T-helper 2 cell treated with Interferon-gamma antibody and Interleukin-4, amounts not matched to agents 5 μg/mL and 100 μg/mL, for 36 hours (primary cell): ENCODE measurements at regions not wholly inside any gene's neighbourhood (a gene's known extent, or its start where the extent isn't known, plus 50 kb on each side); places are given as distances from the start of the nearest gene placed in this dataset.

Source experiments
- DNase-seq: peaks from one replicate; pipeline ENCODE4 v3.0.0; 2021; ENCODE audit warnings: low spot score
- H3K27ac Mint-ChIP-seq: one replicate; pipeline ENCODE4 v1.8.0; 2021; ENCODE audit warnings: mild to moderate bottlenecking, mixed read lengths
- H3K27me3 Mint-ChIP-seq: one replicate; pipeline ENCODE4 v1.8.0; 2021; ENCODE audit warnings: low read depth, mixed read lengths
- H3K36me3 Mint-ChIP-seq: one replicate; pipeline ENCODE4 v1.8.0; 2021; ENCODE audit warnings: low read depth, mixed read lengths
- H3K4me1 Mint-ChIP-seq: one replicate; pipeline ENCODE4 v1.8.0; 2021; ENCODE audit warnings: low read depth, mixed read lengths
- H3K4me3 Mint-ChIP-seq: one replicate; pipeline ENCODE4 v1.8.0; 2022; ENCODE audit warnings: mild to moderate bottlenecking, moderate library complexity, mixed read lengths
- H3K9me3 Mint-ChIP-seq: one replicate; pipeline ENCODE4 v1.8.0; 2021; ENCODE audit warnings: mixed read lengths

DNA sequence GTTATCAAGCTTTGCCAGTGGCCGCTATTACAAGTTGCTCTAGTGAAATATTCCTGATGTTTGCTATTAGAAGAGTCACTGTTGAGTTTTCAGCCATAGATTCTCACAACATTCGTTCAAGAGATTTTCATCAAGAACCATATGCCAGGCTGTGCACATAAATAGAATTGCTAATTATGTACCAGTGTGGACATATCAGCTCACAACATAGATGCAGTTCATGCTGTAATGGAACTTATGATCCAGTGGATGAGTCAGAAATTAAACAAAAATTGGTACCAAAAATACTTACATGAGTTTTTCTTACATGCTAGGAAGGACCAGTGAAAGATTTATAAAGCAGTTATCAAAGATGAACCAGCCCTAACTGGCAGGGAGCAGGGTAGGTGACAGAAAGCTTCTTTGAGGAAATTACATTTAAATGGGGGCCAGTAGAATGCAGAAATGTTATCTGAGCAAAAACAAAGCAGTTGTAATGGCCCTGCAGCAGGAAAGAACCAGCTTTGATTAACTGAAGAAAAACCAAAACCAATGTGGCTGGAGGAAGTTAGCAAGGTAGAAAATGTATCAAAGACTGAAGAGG, 404.2 kb downstream of the DNAH5 start:
- no peaks in the 10 kb centered on the region for H3K4me1 Mint-ChIP-seq
- peaks cover 26% of the 10 kb centered on the region for H3K9me3 Mint-ChIP-seq
- no peak for DNase-seq
- no peak overlapping the region for H3K27ac Mint-ChIP-seq
- no peaks in the 10 kb centered on the region for H3K27me3 Mint-ChIP-seq
- no peak overlapping the region for H3K4me3 Mint-ChIP-seq
- no peaks in the 10 kb centered on the region for H3K36me3 Mint-ChIP-seq

DNA sequence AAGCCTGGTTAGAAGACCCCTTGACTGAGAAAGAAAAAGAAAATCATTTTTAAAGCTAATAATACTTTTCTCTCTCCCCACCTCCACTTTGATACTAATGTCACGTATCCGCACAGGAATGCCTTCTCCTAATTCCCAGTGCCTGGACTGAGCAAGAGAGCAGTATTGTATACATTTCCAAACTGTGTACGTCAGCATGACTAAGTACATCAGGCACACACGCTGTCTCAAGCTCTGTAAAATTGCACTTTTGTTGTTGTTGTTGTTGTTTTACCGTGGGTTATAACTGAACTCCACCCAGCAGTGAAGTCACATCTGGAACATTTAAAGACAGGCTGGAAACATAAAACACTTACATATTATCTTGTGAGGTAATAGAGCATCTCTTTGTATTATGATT, 407.6 kb downstream of the DNAH5 start:
- H3K4me1 Mint-ChIP-seq: no peaks in the 10 kb centered on the region
- no peaks in the 10 kb centered on the region for H3K36me3 Mint-ChIP-seq
- no peak overlapping the region for H3K4me3 Mint-ChIP-seq
- peaks cover 18% of the 10 kb centered on the region for H3K9me3 Mint-ChIP-seq
- H3K27ac Mint-ChIP-seq: no peak overlapping the region
- H3K27me3 Mint-ChIP-seq: no peaks in the 10 kb centered on the region
- DNase-seq: no peak

DNA sequence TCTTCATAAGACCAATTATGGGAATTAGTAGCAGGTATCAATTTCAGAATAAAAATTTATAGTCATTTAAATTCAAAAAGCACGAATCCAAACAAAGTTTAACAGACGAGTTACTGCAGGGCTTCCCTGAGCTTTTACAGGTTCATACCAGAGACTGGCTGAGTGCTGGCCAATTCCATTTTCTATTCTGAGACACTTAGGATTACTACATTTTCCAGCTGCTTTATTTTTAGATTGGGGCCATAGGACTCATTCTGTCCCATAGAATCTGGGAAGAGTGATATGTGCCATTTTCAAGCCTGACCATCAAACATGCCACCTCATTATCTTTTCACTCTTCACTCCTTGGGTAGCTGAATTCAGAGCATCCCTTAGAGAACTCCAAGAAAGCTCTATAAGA, 410.7 kb downstream of the DNAH5 start:
- no peak overlapping the region for H3K27ac Mint-ChIP-seq
- H3K4me1 Mint-ChIP-seq: no peaks in the 10 kb centered on the region
- peaks cover 8% of the 10 kb centered on the region for H3K9me3 Mint-ChIP-seq
- no peak overlapping the region for H3K4me3 Mint-ChIP-seq
- DNase-seq: no peak
- H3K36me3 Mint-ChIP-seq: no peaks in the 10 kb centered on the region
- no peaks in the 10 kb centered on the region for H3K27me3 Mint-ChIP-seq

DNA sequence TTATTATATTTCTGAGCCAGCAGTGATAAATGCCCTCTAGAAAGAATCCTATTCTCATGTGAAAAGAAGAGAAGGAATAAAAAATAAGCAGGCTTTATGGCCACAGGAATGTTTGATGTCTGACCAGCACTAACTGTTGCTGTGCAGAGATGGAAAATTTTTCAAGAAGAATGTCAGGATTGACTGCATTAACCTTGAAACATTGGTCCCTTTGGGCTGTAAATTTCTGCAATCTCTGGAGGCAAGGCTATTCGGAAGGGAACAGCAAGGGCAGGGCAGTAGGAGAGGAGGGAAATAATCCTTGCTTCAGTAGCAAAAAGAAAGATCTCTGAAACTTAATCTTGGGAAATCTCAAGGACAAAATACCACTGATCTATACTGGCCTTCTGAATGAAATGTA, 415.2 kb downstream of the DNAH5 start:
- H3K4me1 Mint-ChIP-seq: no peaks in the 10 kb centered on the region
- no peak overlapping the region for H3K27ac Mint-ChIP-seq
- peaks cover 17% of the 10 kb centered on the region for H3K9me3 Mint-ChIP-seq
- H3K4me3 Mint-ChIP-seq: no peak overlapping the region
- DNase-seq: no peak
- no peaks in the 10 kb centered on the region for H3K27me3 Mint-ChIP-seq
- H3K36me3 Mint-ChIP-seq: no peaks in the 10 kb centered on the region

DNA sequence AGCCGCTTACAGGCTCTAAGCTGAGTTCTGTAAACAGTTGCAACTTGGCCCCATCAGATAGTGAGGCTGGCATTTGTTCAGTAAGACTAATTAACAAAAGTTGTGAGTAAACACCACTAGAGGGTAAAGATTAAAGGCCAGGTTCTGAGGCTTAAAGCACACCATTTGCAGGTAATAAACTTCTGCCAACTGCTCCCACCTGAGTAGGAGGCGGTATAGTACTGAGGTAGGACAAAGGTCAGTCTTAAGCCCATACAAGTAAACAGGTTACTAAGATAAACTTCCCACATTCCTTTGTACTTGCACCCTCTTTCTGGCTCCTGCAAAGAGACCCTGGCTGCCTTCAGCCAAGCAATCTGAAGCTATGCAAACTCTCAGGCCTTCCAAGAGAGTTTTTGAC, 419.6 kb downstream of the DNAH5 start:
- Mint-ChIP-seq H3K36me3 (no peaks in the 10 kb centered on the region), H3K9me3 (peaks cover 26% of the 10 kb centered on the region), H3K4me1 (no peaks in the 10 kb centered on the region), H3K27ac (no peak overlapping the region), H3K4me3 (no peak overlapping the region), H3K27me3 (no peaks in the 10 kb centered on the region)
- no peak for DNase-seq

DNA sequence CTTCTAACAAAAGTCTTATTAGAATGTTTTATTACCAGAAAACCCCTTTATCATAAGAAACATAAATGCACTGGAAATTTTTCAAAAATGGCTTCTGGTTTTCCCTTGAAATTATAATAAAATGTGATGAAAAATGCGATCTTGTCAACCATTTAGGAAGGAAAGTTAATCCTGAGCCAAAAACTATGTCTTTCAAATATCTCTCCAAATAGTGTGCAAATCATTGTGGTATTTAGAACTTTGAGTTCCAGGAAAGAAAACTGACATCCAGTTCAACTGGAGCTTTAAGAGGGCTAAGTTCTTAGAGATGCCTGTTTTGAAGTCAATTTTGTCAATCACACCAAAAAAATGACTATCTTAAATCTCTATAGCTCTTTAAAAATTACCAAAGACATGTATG, 425.4 kb downstream of the DNAH5 start:
- H3K36me3 Mint-ChIP-seq: no peaks in the 10 kb centered on the region
- H3K27me3 Mint-ChIP-seq: no peaks in the 10 kb centered on the region
- peaks cover 31% of the 10 kb centered on the region for H3K9me3 Mint-ChIP-seq
- no peak for DNase-seq
- H3K27ac Mint-ChIP-seq: no peak overlapping the region
- H3K4me1 Mint-ChIP-seq: no peaks in the 10 kb centered on the region
- no peak overlapping the region for H3K4me3 Mint-ChIP-seq

DNA sequence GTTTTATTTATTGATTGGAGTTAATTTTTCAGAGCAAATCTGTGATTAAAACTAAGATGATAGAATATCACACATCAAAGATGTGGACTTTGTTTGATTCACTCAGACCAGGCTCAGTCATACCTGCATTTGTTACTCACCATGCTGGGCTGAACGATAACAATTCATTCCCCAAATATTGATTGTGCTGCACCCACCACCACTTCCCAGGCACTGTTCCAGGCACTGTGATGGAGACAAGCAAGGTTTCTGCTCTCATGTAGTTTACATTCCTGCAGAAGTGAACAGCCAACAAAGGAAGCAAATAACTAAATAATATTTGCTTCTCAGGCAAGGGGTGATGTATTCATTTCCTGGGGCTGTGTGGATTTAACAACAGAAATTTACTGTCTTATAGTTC, 428.3 kb downstream of the DNAH5 start:
- Mint-ChIP-seq H3K4me1 (no peaks in the 10 kb centered on the region), H3K36me3 (no peaks in the 10 kb centered on the region), H3K27me3 (no peaks in the 10 kb centered on the region), H3K27ac (no peak overlapping the region), H3K9me3 (peaks cover 37% of the 10 kb centered on the region), H3K4me3 (no peak overlapping the region)
- no peak for DNase-seq

DNA sequence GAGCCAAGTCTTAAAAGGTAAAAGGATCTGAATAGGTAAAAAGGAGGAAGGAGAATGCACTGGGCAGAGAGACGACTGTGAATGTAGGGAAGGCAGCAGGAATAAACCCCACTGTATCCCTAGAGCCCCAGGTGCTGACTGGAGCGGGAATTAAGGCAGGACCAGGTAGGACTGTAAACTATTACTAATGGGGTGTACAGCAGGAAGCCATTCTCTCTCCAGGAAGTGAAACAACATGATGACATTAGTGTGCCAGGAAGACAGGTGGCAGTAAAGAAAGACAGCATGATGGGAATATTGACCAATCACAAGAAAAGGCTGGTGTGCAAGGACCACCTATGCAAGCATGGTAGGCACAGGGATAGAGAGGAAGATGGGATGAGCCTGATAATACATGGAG, 433.0 kb downstream of the DNAH5 start:
- Mint-ChIP-seq H3K4me3 (no peak overlapping the region), H3K27ac (no peak overlapping the region), H3K27me3 (no peaks in the 10 kb centered on the region), H3K36me3 (no peaks in the 10 kb centered on the region), H3K4me1 (no peaks in the 10 kb centered on the region), H3K9me3 (peaks cover 30% of the 10 kb centered on the region)
- DNase-seq: no peak

DNA sequence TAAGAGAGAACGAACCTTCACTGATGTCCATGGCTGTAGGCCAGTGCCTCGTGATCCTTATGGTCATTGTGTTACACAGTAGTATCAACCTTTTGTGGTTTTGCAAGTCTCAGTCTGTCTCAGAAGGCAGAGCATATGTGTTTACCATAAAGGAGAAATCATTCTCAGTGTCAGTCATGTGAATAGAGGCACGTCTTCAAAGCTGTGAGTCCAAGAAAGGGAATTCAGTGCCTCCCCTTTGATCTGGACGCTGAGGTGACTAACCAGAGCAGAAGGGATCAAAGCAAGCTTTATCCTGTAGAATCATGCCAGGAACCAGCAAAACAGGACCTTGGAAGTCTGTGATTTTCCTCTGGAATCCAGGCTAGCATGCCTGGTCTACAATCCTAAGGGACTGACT, 433.9 kb downstream of the DNAH5 start:
- Mint-ChIP-seq H3K27ac (no peak overlapping the region), H3K4me3 (no peak overlapping the region), H3K4me1 (no peaks in the 10 kb centered on the region), H3K36me3 (no peaks in the 10 kb centered on the region), H3K27me3 (no peaks in the 10 kb centered on the region), H3K9me3 (peaks cover 37% of the 10 kb centered on the region)
- no peak for DNase-seq

DNA sequence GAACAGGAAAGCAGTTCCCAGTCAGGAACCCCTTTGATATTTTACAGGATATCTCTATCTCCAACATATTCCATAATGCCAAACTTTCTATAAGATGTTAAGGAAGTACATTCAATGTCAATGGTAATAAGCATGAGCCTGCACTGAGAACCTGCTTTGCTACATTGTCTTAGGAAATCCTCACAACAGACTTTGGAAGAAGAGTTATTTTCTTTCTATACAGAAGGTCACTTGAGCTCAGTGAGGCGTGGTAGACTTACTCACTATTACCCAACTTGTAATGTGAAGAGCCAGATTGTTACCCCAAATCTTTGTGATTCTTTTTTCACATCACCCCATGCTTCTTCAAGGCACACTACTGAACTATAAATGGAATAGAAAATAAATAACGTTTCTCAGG, 435.9 kb downstream of the DNAH5 start:
- H3K4me1 Mint-ChIP-seq: no peaks in the 10 kb centered on the region
- DNase-seq: no peak
- H3K27me3 Mint-ChIP-seq: no peaks in the 10 kb centered on the region
- H3K27ac Mint-ChIP-seq: no peak overlapping the region
- H3K4me3 Mint-ChIP-seq: no peak overlapping the region
- no peaks in the 10 kb centered on the region for H3K36me3 Mint-ChIP-seq
- H3K9me3 Mint-ChIP-seq: peaks cover 31% of the 10 kb centered on the region

DNA sequence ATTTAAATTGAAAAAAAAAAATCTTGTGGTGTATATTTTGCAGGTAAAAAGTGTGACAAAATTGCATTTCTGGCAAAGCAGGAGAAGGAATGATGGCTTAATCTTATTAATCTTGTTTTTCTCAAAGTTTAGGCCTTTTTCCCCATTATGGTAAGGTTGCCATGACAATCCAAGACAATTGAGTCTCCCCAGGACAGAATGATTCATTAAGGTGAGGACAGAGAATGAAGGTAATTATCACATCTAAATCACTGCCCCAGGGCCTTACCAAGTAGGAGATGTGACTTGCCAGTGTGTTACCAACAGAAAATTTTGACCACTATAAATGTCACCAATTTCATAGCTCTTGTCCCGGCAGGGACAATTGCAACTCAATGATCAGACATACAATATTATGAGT, 439.2 kb downstream of the DNAH5 start:
- DNase-seq: no peak
- no peaks in the 10 kb centered on the region for H3K4me1 Mint-ChIP-seq
- no peaks in the 10 kb centered on the region for H3K27me3 Mint-ChIP-seq
- H3K27ac Mint-ChIP-seq: no peak overlapping the region
- no peaks in the 10 kb centered on the region for H3K36me3 Mint-ChIP-seq
- no peak overlapping the region for H3K4me3 Mint-ChIP-seq
- H3K9me3 Mint-ChIP-seq: peaks cover 30% of the 10 kb centered on the region

DNA sequence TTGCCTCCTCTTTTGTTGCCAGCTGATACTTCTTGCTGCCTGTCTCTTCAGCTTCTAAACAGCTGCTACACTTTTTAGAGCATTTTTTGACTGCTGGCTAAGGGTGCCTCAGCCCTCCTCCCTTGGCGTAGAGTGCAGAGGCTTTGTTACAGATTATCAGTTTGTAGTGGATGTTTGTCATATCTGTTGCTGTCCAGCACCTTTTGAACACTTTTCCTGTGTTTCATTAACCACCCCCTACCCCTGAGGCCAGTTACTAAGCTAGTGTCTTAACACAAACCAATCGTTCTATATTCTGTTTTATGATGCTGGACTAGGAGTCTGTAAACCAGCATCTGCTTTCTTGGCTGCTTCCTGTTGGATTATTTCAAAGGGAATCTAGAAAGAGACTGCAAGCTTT, 441.5 kb downstream of the DNAH5 start:
- H3K9me3 Mint-ChIP-seq: peaks cover 35% of the 10 kb centered on the region
- H3K27me3 Mint-ChIP-seq: no peaks in the 10 kb centered on the region
- no peaks in the 10 kb centered on the region for H3K4me1 Mint-ChIP-seq
- H3K36me3 Mint-ChIP-seq: no peaks in the 10 kb centered on the region
- no peak for DNase-seq
- no peak overlapping the region for H3K27ac Mint-ChIP-seq
- no peak overlapping the region for H3K4me3 Mint-ChIP-seq

DNA sequence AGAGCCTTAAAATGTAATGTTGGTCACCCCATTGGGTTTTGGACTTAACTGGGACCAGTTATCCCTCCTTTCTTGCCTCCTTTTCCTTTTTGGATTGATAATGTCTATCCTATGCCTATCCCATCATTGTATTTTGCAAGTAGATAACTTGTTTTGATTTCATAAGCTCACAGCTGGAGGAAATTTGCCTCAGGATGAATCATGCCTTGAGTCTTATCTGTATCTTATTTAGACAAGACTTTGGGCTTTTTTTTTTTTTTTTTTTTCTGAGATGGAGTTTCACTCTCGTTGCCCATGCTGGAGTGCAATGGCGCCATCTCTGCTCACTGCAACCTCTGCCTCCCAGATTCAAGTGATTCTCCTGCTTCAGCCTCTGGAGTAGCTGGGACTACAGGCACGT, 443.3 kb downstream of the DNAH5 start:
- no peak for DNase-seq
- Mint-ChIP-seq H3K27me3 (no peaks in the 10 kb centered on the region), H3K9me3 (peaks cover 31% of the 10 kb centered on the region), H3K4me1 (no peaks in the 10 kb centered on the region), H3K36me3 (no peaks in the 10 kb centered on the region), H3K27ac (no peak overlapping the region), H3K4me3 (no peak overlapping the region)

DNA sequence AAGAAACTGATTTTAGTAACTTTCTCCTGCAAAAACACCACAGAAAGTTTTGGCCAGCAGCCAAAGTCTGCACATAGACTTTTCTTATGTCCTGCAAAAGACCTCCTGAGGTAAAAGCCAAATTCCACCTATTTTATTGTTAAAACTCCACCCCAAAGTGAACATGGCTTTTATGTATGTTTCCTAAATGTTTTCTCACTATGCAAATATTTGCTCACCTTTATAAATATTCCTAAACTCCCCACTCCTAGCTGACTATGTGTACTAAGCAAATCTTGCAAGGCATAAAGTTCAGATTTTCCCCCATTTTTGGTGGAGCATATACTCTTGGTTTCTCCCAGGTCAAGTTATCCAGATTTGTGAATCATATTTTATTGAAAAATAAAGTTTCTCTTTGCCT, 446.2 kb downstream of the DNAH5 start:
- Mint-ChIP-seq H3K27me3 (no peaks in the 10 kb centered on the region), H3K4me3 (no peak overlapping the region), H3K36me3 (no peaks in the 10 kb centered on the region), H3K4me1 (no peaks in the 10 kb centered on the region), H3K9me3 (peaks cover 29% of the 10 kb centered on the region), H3K27ac (no peak overlapping the region)
- DNase-seq: no peak

DNA sequence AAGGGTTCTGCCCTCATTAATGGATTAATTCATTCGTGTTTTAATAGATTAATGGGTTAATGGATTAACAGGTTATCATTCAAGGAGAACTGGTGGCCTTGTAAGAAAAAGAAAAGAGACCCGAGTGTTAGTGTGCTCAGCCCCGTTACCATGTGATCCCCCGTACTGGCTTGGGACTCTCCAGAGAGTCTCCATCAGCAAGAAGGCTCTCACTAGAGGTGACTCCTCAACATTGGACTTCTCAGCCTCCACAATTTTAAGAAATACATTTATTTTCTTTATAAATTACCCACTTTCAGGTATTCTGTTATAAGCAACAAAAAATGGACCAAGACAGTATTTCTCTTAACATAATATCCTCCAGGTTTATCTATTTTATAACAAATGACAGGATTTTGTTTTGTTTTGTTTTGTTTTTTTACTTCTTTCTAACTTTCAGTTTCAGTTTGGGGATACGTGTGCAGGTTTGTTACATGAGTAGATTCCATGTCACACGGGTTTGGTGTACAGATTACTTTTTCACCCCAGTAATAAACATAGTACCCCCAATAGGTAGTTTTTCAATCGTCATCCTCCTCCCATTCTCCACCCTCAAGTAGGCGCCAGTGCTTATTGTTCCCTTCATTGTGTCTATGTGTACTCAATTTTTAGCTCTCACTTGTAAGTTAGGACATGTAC, 456.1 kb downstream of the DNAH5 start:
- H3K27me3 Mint-ChIP-seq: no peaks in the 10 kb centered on the region
- peaks cover 18% of the 10 kb centered on the region for H3K9me3 Mint-ChIP-seq
- no peak overlapping the region for H3K4me3 Mint-ChIP-seq
- H3K27ac Mint-ChIP-seq: no peak overlapping the region
- no peaks in the 10 kb centered on the region for H3K4me1 Mint-ChIP-seq
- no peak for DNase-seq
- no peaks in the 10 kb centered on the region for H3K36me3 Mint-ChIP-seq
